K562 (cell line): ENCODE measurements at regions not wholly inside any gene's neighbourhood (a gene's known extent, or its start where the extent isn't known, plus 50 kb on each side); places are given as distances from the start of the nearest gene placed in this dataset.
A peak's percentile ranks its signal among the peaks of the same experiment; 100 is the strongest.

Source experiments
- ATAC-seq: fragments of 200-7000 bp; cut with Tn5 transposase; 3 replicates; pipeline ENCODE4 v1.9.1; 2020; ENCODE audit warnings: moderate library complexity
- BruUV-seq: library from RNA; stranded (reverse); fragments of 400-500 nt; replicated peaks from 2 replicates; lab custom pipeline; 2021; lab: Mats Ljungman, UMichigan
- CTCF ChIA-PET: fragments of 300-600 bp; formaldehyde crosslinking; extraction: SDS; loops from one replicate; lab custom pipeline; 2021; ENCODE audit warnings: low intra/inter-chr PET ratio; lab: Yijun Ruan, JAX
- POLR2A ChIA-PET: fragments of 300-600, 350-650 bp; sonication (Branson Sonifier 250); formaldehyde crosslinking; extraction: SDS; loops from one replicate; lab custom pipeline; 2021; ENCODE audit warnings: antibody characterized with exemption, inconsistent platforms; lab: Yijun Ruan, JAX
- DNase-seq, 4 experiments: peaks; one replicate each; pipeline versions ENCODE4 v3.0.0 to v3.0.0-alpha.2; 2011 to 2018; ENCODE audit warnings: low spot score in 3 of 4, mixed read lengths in 3 of 4; ENCODE audit errors: extremely low read depth in 1 of 4
- FAIRE-seq: peaks from 2 replicates; lab custom pipeline; 2011; peaks lifted over from hg19 to GRCh38; lab: Jason Lieb, UNC
- H2AFZ ChIP-seq: 2 replicates; pipeline ENCODE4 v1.6.0; 2011; ENCODE audit warnings: low read depth, low read length, control low read depth, inconsistent platforms
- H3K27ac ChIP-seq: fragments of 200-600 bp; 3 replicates; pipeline ENCODE4 v1.8.0; 2011; ENCODE audit warnings: low read depth, mild to moderate bottlenecking, control low read depth, inconsistent platforms, low read length, moderate library complexity, mixed read lengths; ENCODE audit errors: extremely low read depth
- H3K27me3 ChIP-seq, 2 experiments: fragments of 300-600 bp in 1 of 2; 2 replicates in 1 of 2; 3 replicates in 1 of 2; pipeline versions ENCODE4 v1.6.0 to v1.8.0; 2011; ENCODE audit warnings: inconsistent platforms in 2 of 2, low read length in 2 of 2, mild to moderate bottlenecking in 1 of 2, mixed read lengths in 1 of 2, moderate library complexity in 1 of 2; ENCODE audit not compliant: control insufficient read depth in 2 of 2, insufficient read depth in 2 of 2
- H3K36me3 ChIP-seq: fragments of 300-600 bp; 3 replicates; pipeline ENCODE4 v1.8.0; 2011; ENCODE audit warnings: mild to moderate bottlenecking, low read length, inconsistent platforms; ENCODE audit not compliant: control insufficient read depth, insufficient read depth
- H3K4me1 ChIP-seq, 2 experiments: fragments of 200-600 bp in 1 of 2; replicated peaks in 1 of 2; 2 replicates in 1 of 2; 3 replicates in 1 of 2; pipeline versions ENCODE4 v1.5.1 to v1.8.0; 2011; ENCODE audit warnings: inconsistent platforms in 2 of 2, low read length in 2 of 2, mild to moderate bottlenecking in 1 of 2, mixed read lengths in 1 of 2, moderate library complexity in 1 of 2; ENCODE audit not compliant: control insufficient read depth in 2 of 2, insufficient read depth in 2 of 2
- H3K4me2 ChIP-seq: 2 replicates; pipeline ENCODE4 v1.6.1; 2011; ENCODE audit warnings: low read length, control low read depth, inconsistent platforms, mixed read lengths; ENCODE audit not compliant: insufficient read depth
- H3K4me3 ChIP-seq: fragments of 200-600 bp; sonication (generic), shearing (Covaris generic); 2 replicates; pipeline ENCODE4 v1.5.1; 2016; ENCODE audit warnings: control low read depth, inconsistent platforms
- H3K79me2 ChIP-seq: fragments of 200-600 bp; 3 replicates; pipeline ENCODE4 v1.8.0; 2011; ENCODE audit warnings: low read length, inconsistent platforms; ENCODE audit not compliant: control insufficient read depth, insufficient read depth
- H3K9ac ChIP-seq, 2 experiments: 2 replicates each; pipeline versions ENCODE4 v1.6.0 to v1.6.1; 2011; ENCODE audit warnings: low read depth in 2 of 2, low read length in 2 of 2, control low read depth in 1 of 2, inconsistent platforms in 1 of 2, mild to moderate bottlenecking in 1 of 2, mixed read lengths in 1 of 2; ENCODE audit not compliant: insufficient read depth in 1 of 2
- H3K9me1 ChIP-seq: one replicate; pipeline ENCODE4 v1.6.0; 2011; ENCODE audit warnings: inconsistent platforms, mild to moderate bottlenecking, low read length, moderate library complexity; ENCODE audit not compliant: control insufficient read depth, insufficient read depth
- H3K9me3 ChIP-seq: replicated peaks from 2 replicates; pipeline ENCODE4 v1.5.1; 2011; ENCODE audit warnings: low read depth, low read length, inconsistent platforms; ENCODE audit not compliant: control insufficient read depth, insufficient read depth
- H4K20me1 ChIP-seq: replicated peaks from 2 replicates; pipeline ENCODE4 v1.6.1; 2011; ENCODE audit warnings: low read length, inconsistent platforms, mixed read lengths; ENCODE audit not compliant: control insufficient read depth, insufficient read depth
- ARHGAP35 ChIP-seq: fragments of 450-650 bp; IDR thresholded peaks from 2 replicates; pipeline ENCODE4 v1.6.1; 2018; ENCODE audit not compliant: partially characterized antibody
- CBX1 ChIP-seq: sonication (generic); IDR thresholded peaks from 2 replicates; pipeline ENCODE4 v1.6.1; 2016; ENCODE audit warnings: antibody characterized with exemption, low read depth, mild to moderate bottlenecking
- CBX2 ChIP-seq: fragments of 200-600 bp; sonication (generic); IDR thresholded peaks from one replicate; pipeline ENCODE4 v1.6.1; 2012; ENCODE audit warnings: mild to moderate bottlenecking, low read length, inconsistent platforms; ENCODE audit not compliant: insufficient read depth, poor library complexity, severe bottlenecking
- EZH2 ChIP-seq: IDR thresholded peaks from 2 replicates; pipeline ENCODE4 v1.6.1; 2012; ENCODE audit warnings: low read depth, mild to moderate bottlenecking, inconsistent platforms, low read length, borderline replicate concordance
- JUND ChIP-seq, 2 experiments: IDR thresholded peaks; 2 replicates in 1 of 2; 3 replicates in 1 of 2; pipeline ENCODE4 v1.6.1; 2011; ENCODE audit warnings: borderline replicate concordance in 2 of 2, low read depth in 2 of 2, low read length in 2 of 2, improper control_type of control experiment in 1 of 2, missing biosample characterization in 1 of 2, missing genetic modification characterization in 1 of 2, missing genetic modification reagents in 1 of 2
- MCM7 ChIP-seq, 2 experiments: fragments of 450-650 bp; IDR thresholded peaks; 2 replicates each; pipeline ENCODE4 v1.6.1; 2016 to 2018
- POLR2H ChIP-seq: IDR thresholded peaks from 2 replicates; pipeline ENCODE4 v1.6.1; 2016; ENCODE audit warnings: missing genetic modification characterization, low read depth, mild to moderate bottlenecking, control low read depth, missing compliant biosample characterization, moderate library complexity
- ZBTB8A ChIP-seq: fragments of 450-650 bp; IDR thresholded peaks from 2 replicates; pipeline ENCODE4 v1.6.1; 2018; ENCODE audit warnings: mild to moderate bottlenecking, moderate library complexity; ENCODE audit not compliant: partially characterized antibody
- ZNF121 ChIP-seq: sonication (generic); formaldehyde crosslinking; conservative IDR thresholded peaks from 2 replicates; pipeline ENCODE4 v1.8.0; 2022; ENCODE audit warnings: missing genetic modification reagents
- ZNF561 ChIP-seq: fragments of 450-650 bp; formaldehyde crosslinking; conservative IDR thresholded peaks from 2 replicates; pipeline ENCODE4 v1.4.0; 2020; ENCODE audit warnings: mild to moderate bottlenecking, moderate library complexity
- WGBS: fragments of 100-300 bp; shearing (Covaris generic); methylation state at CpG from one replicate; pipeline ENCODE4 v1.1.6; 2016; ENCODE audit warnings: low coverage, mixed read lengths; ENCODE audit not compliant: insufficient coverage; ENCODE audit errors: missing lambda C conversion rate; 5-methylcytosine and 5-hydroxymethylcytosine counted together
- in situ Hi-C: fragments of 300-500 bp; cut with MboI; formaldehyde crosslinking; loops from 4 replicates; pipeline ENCODE4 v1.15.0; 2018; ENCODE audit warnings: inconsistent platforms, mixed read lengths
- intact Hi-C: fragments of 100-400 bp; cut with micrococcal nuclease; formaldehyde crosslinking; loops from 2 replicates; pipeline ENCODE4 v1.14.2; 2022

- Histone ChIP-seq H3K4me3 (no peak overlapping the region), H3K4me2 (no peak overlapping the region), H2AFZ (no peak overlapping the region), H3K9me3 (no peaks in the 10 kb centered on the region), H3K36me3 (no peaks in the 10 kb centered on the region), H4K20me1 (no peaks in the 10 kb centered on the region), H3K9me1 (no peaks in the 10 kb centered on the region), H3K79me2 (no peaks in the 10 kb centered on the region), H3K27ac (no peak overlapping the region), H3K9ac (no peak overlapping the region), H3K4me1 (no peaks in the 10 kb centered on the region), H3K27me3 (no peaks in the 10 kb centered on the region)
- WGBS, result 2% methylated on average over 4 of the region's 4 CpGs
- TF ChIP-seq ZNF561 (CRISPR knock-in tag), result no peak
- TF ChIP-seq ZNF121 (CRISPR knock-in tag), result no peak
- TF ChIP-seq ZBTB8A, result no peak
- TF ChIP-seq CBX1, result no peak
- no peak for TF ChIP-seq MCM7 (IDR thresholded peaks at IDR 0.05)
- no peak for TF ChIP-seq ARHGAP35
- no peak for TF ChIP-seq POLR2H (tag)
- TF ChIP-seq EZH2, result no peak
- no TSS peak for BruUV-seq
- ATAC-seq, result no peak
- POLR2A ChIA-PET, result no interaction called here
- CTCF ChIA-PET, result no interaction called here
- in situ Hi-C loops (no loop called here), intact Hi-C loops (no loop called here)
- DNase-seq, result no peak
- no peak for FAIRE-seq
Measured at GRCh38 chr11:38046571-38047135, 1448.6 kb upstream of the RAG2 start.

- no peak for ATAC-seq
- no peaks in the 10 kb centered on the region for H3K36me3 ChIP-seq
- H3K9ac ChIP-seq, result no peak overlapping the region
- H3K4me3 ChIP-seq, result no peak overlapping the region
- no peaks in the 10 kb centered on the region for H3K4me1 ChIP-seq
- POLR2A ChIA-PET, result no interaction called here
- H4K20me1 ChIP-seq, result no peaks in the 10 kb centered on the region
- TF ChIP-seq CBX2, result no peak
- no peak for TF ChIP-seq JUND (IDR thresholded peaks at IDR 0.05; ENCODE audit: borderline replicate concordance, low read depth, low read length)
- peak; percentile 15; the same call in 1 of the 3 replicates for TF ChIP-seq JUND (tag; IDR thresholded peaks at IDR 0.05; ENCODE audit: borderline replicate concordance, low read depth, low read length)
- H2AFZ ChIP-seq, result no peak overlapping the region
- no peak overlapping the region for H3K4me2 ChIP-seq
- no peak for FAIRE-seq
- no peak overlapping the region for H3K27ac ChIP-seq
- H3K9me1 ChIP-seq, result no peaks in the 10 kb centered on the region
- CTCF ChIA-PET, result no interaction called here
- no peak for DNase-seq
- in situ Hi-C loops (no loop called here), intact Hi-C loops (no loop called here)
- no TSS peak for BruUV-seq
- no peaks in the 10 kb centered on the region for H3K27me3 ChIP-seq
- H3K9me3 ChIP-seq, result no peaks in the 10 kb centered on the region
- WGBS, result 9% methylated on average over 3 of the region's 3 CpGs
- no peaks in the 10 kb centered on the region for H3K79me2 ChIP-seq
Measured at GRCh38 chr11:38043060-38043459, 1445.0 kb upstream of the RAG2 start.
